Tibial artery (tissue), 4 donors: ENCODE measurements at regions not wholly inside any gene's neighbourhood (a gene's known extent, or its start where the extent isn't known, plus 50 kb on each side); places are given as distances from the start of the nearest gene placed in this dataset.

Source experiments
- DNase-seq, 2 donors: peaks; one replicate each; pipeline ENCODE4 v3.0.0-alpha.2; 2019
- H3K27ac ChIP-seq, 2 donors: fragments of 200-600 bp; sonication (generic) in 1 of 2; 1 replicate in 1 of 2; 2 replicates in 1 of 2; pipeline ENCODE4 v1.5.1; 2018 to 2019; ENCODE audit warnings: mild to moderate bottlenecking in 1 of 2
- H3K27me3 ChIP-seq, 2 donors: fragments of 200-600 bp; sonication (generic) in 1 of 2; one replicate each; pipeline versions ENCODE4 v1.5.1 to v1.6.0; 2016 to 2019
- H3K36me3 ChIP-seq, 3 donors: fragments of 200-600 bp; sonication (generic) in 2 of 3; one replicate each; pipeline ENCODE4 v1.5.1; 2016 to 2019; ENCODE audit warnings: mild to moderate bottlenecking in 2 of 3
- H3K4me1 ChIP-seq, 4 donors: fragments of 200-600 bp; sonication (generic) in 2 of 4; 1 replicate in 3 of 4; 2 replicates in 1 of 4; pipeline ENCODE4 v1.5.1; 2016 to 2019
- H3K4me3 ChIP-seq, 2 donors: fragments of 200-600 bp; sonication (generic) in 1 of 2; 1 replicate in 1 of 2; 2 replicates in 1 of 2; pipeline ENCODE4 v1.5.1; 2018 to 2019; ENCODE audit warnings: mild to moderate bottlenecking in 2 of 2
- H3K9me3 ChIP-seq, 3 donors: fragments of 200-600 bp; sonication (generic) in 1 of 3; one replicate each; pipeline ENCODE4 v1.5.1; 2016 to 2019
- intact Hi-C: fragments of 100-400 bp; cut with DNase I; formaldehyde crosslinking; loops from one replicate; pipeline ENCODE4 v1.15.0; 2023; ENCODE audit warnings: low total_unique reads
- TF ChIP-seq, protein P1 (sequence below), 2 experiments: fragments of 200-600 bp in 1 of 2; fragments of 450-650 bp in 1 of 2; IDR thresholded peaks; one replicate each; pipeline ENCODE4 v1.5.1; 2017 to 2019; ENCODE audit warnings: antibody characterized with exemption in 2 of 2, mild to moderate bottlenecking in 1 of 2, moderate library complexity in 1 of 2

DNA sequence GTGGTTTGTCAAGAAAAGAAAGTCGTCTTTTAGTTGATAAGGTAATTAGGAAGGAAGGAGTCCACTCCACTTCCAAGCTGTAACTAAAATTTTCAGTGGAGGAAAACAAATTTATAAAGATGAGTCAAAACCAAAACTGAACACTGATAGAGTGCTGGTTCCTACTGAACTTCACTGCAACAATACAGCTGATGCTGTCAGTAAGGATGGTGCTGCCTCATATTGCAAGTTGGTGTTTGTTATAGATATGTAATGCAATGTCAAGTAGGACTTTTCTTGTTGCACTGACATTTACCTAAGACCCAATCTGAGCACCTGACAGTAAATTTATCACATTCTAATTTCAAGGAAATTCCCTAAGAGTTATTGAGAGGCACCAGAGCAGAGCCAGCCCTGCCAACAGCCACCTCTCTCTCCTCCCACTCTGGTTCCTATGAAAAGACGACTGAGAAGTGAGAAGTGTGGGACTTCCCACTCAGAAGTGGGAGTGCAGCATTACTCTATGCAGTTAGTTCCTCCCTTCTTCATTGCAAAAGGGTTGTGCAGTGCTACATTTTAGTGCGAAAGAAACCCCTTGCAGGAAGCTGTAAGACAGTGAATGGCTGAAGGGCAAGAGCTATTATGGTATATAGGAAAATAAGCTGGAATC, 350.8 kb downstream of the NFIB start:
- no peak overlapping the region for H3K27ac ChIP-seq
- no peaks in the 10 kb centered on the region for H3K27me3 ChIP-seq
- intact Hi-C loops = no loop called here
- H3K36me3 ChIP-seq = no peaks in the 10 kb centered on the region
- peaks cover 0 to 26% (median 10%) of the 10 kb centered on the region in 4 donors for H3K4me1 ChIP-seq
- no peaks in the 10 kb centered on the region for H3K9me3 ChIP-seq
- H3K4me3 ChIP-seq = no peak overlapping the region
- DNase-seq = no peak
- TF ChIP-seq, protein P1, sequence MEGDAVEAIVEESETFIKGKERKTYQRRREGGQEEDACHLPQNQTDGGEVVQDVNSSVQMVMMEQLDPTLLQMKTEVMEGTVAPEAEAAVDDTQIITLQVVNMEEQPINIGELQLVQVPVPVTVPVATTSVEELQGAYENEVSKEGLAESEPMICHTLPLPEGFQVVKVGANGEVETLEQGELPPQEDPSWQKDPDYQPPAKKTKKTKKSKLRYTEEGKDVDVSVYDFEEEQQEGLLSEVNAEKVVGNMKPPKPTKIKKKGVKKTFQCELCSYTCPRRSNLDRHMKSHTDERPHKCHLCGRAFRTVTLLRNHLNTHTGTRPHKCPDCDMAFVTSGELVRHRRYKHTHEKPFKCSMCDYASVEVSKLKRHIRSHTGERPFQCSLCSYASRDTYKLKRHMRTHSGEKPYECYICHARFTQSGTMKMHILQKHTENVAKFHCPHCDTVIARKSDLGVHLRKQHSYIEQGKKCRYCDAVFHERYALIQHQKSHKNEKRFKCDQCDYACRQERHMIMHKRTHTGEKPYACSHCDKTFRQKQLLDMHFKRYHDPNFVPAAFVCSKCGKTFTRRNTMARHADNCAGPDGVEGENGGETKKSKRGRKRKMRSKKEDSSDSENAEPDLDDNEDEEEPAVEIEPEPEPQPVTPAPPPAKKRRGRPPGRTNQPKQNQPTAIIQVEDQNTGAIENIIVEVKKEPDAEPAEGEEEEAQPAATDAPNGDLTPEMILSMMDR (IDR thresholded peaks at IDR 0.05) = no peak

DNA sequence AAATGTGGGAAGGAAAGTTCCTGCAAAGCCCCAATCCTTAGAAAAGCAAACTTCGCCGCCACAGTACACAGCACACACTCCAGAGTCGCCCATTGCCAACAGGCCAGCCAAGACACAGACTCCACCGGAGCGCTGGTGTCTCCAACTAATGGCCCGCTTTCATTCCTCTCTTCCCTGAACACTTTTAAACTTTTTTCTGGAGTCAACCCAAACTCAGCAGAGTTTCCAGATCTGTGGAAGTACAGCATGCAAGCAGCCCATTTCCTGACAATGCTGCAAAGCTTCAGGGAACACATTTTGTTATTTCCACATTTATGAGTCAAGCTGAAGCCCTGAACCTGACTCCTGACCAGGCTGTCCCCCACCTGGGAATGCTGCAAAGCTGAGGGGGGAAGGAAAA, 351.9 kb downstream of the NFIB start:
- H3K27me3 ChIP-seq = no peaks in the 10 kb centered on the region
- no peak overlapping the region for H3K4me3 ChIP-seq
- no peaks in the 10 kb centered on the region for H3K9me3 ChIP-seq
- no peaks in the 10 kb centered on the region for H3K36me3 ChIP-seq
- H3K4me1 ChIP-seq = peaks cover 0 to 33% (median 10%) of the 10 kb centered on the region in 4 donors
- peak overlapping the region; percentile 14 to 51 for H3K27ac ChIP-seq
- intact Hi-C loops = no loop called here
- DNase-seq = no peak
- TF ChIP-seq, protein P1 (IDR thresholded peaks at IDR 0.05) = no peak

DNA sequence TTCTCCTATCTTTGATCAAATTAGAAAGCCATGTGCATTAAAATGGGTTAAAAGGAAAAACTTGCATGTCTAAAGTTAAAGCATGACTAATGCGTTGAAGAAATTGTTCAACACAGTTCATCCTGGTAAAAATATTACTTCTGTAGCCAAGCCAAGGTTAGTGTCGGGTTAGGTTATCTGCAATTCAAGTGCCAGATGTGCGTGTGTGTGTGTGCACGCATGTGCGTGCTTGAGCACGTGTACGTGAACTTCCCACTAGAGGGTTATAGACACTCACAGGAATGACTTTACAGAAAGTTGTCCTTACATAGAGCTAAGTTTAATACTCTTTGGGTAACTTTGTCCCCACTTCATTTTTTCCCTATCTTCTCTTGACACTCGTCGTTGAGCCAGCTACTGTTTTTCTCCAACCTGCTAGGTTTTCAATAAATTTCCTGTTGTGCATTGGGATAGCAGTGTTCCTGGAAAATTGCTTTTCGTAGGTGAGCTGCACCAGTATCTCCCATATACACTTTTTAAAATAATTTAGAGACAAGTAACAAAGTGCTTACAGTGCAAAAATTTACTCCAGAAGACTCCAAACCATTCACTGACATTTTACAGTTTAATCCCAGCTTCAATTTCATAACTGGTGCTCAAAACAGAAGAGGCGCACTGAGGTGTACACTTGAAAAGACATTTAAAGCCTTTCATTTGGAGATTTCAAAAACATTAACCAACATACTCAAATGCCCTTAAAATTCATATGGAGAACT, 353.8 kb downstream of the NFIB start:
- DNase-seq = no peak
- intact Hi-C loops = no loop called here
- H3K27me3 ChIP-seq = no peaks in the 10 kb centered on the region
- TF ChIP-seq, protein P1 (IDR thresholded peaks at IDR 0.05) = no peak
- no peaks in the 10 kb centered on the region for H3K36me3 ChIP-seq
- no peak overlapping the region for H3K27ac ChIP-seq
- peaks cover 0 to 37% (median 10%) of the 10 kb centered on the region in 4 donors for H3K4me1 ChIP-seq
- no peaks in the 10 kb centered on the region for H3K9me3 ChIP-seq
- H3K4me3 ChIP-seq = no peak overlapping the region

- TF ChIP-seq, protein P1 (IDR thresholded peaks at IDR 0.05) = no peak
- Histone ChIP-seq H3K4me1 (peaks cover 0 to 37% (median 10%) of the 10 kb centered on the region in 4 donors), H3K27me3 (no peaks in the 10 kb centered on the region), H3K36me3 (no peaks in the 10 kb centered on the region), H3K27ac (no peak overlapping the region), H3K4me3 (no peak overlapping the region), H3K9me3 (no peaks in the 10 kb centered on the region)
- no peak for DNase-seq
- intact Hi-C loops = no loop called here
These were observed 355.3 kb downstream of the NFIB start for GRCh38 chr9:13958672-13959071.

DNA sequence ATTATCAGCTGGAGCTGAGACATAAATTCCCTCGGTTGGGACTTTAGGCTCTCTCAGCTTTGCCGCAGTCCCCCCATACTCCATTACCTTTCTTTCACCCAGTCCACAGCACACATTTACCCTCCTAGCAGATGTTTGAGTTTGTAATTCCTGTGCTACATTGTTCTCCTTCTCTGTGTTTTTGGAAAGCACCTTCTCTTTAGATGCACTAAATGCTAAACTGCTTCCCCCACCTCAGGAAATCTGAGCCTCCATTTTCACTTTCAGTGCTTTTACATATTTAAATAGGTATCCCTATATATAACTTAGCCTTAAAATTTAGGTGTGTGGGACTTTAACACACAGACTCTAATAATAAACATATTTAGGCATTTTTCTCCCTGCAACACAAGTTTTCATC, 356.9 kb downstream of the NFIB start:
- TF ChIP-seq, protein P1 (IDR thresholded peaks at IDR 0.05) = no peak
- Histone ChIP-seq H3K27me3 (no peaks in the 10 kb centered on the region), H3K4me3 (no peak overlapping the region), H3K27ac (no peak overlapping the region), H3K36me3 (no peaks in the 10 kb centered on the region), H3K9me3 (no peaks in the 10 kb centered on the region), H3K4me1 (peaks cover 0 to 30% (median 5%) of the 10 kb centered on the region in 4 donors)
- DNase-seq = no peak
- intact Hi-C loops = no loop called here
